NCI-H187 (cell line): ENCODE measurements at regions not wholly inside any gene's neighbourhood (a gene's known extent, or its start where the extent isn't known, plus 50 kb on each side); places are given as distances from the start of the nearest gene placed in this dataset.
A peak's percentile ranks its signal among the peaks of the same experiment; 100 is the strongest.

Experiments
- DNase-seq, 2 experiments: peaks; one replicate each; lab custom pipeline; 2025; lab: John Stamatoyannopoulos, UW

DNA sequence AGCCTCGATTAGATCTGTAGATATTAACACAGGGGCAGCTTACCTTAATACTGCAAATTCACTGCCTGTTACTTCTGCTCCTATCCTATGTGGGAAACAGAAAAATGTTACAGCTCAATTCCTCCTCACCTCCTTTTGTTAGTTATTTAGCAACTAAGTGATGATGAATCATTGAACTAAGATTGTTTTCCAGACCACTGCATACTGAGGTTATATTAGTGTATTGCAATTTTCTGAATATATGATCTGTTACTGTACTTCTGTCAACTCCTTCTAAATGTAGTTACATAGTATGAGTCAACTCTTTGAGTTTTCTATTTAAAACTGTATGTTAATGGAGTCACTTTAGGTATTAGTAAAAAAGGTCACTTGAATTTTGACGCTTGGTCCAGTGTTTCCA lies 331.5 kb upstream of the SLCO3A1 start:
- DNase-seq: no peak

DNA sequence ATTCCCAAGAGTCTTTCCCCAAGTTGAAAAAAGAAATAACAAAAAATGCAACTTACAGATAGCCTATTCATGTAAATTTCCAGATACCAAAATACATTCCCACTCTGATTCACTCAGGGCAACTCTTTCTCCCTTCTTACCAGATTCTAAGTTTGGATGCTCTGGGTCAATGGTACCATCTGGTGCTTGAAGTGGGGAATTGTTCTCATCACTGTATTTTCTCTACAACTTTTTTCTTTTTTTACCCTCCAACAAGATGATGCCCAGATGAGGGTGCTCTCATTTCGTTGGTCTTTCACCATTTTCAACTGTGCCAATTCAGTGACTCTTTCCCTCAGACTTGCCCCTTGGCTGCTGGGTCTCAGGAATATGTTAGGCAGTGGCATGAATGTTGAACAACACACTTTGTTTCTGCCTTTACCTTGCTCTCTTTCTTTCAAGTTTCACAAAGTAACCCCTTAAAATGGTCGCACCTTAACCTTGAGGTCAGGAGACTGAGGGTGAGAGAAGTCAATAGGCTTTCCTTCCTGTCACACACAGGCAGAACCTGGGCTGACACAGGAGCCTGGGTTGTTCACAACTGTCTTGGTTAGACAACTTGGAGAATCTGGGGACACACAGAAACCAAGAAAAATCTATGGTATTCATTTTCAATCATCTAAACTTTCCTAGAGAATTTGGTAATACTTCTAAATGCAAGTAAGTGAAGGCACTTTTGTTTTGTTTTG lies 330.7 kb upstream of the SLCO3A1 start:
- DNase-seq: no peak

DNA sequence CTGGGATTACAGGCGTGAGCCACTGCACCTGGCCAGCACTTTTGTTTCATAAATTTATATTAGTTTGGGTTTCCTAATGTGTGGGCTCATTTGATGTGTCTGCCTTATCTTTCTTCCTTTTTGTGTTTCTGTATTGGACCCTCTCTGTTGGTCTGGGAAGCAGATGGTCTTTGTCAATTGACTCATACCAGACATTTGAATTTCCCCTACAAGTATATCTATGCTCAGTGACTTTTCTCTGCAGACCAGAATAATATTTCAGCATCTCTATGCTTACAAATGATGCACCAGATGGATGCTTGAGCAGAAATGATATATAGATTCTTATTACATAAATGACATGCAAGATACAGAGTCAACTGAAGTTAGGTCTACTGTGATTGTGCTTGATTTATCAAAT lies 329.9 kb upstream of the SLCO3A1 start:
- DNase-seq: no peak

DNA sequence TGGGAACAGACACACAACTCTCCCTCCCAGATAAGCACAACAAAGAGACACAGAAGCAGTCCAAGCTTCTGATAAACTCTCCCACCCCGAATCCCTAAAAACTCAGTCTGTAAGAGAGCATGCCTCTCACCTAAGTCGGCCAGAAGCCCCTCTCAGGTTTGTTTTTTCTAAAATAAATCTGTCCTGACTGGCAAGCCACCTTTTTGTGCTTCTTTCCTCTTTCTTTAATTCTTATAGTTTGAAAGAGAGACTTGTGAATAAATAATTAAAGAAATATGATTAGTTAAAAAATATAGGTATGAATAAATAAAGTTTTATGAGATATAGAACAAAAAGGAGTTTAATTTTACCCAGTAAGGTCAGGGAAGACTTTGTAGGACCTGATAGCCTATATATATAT lies 329.0 kb upstream of the SLCO3A1 start:
- no peak for DNase-seq

DNA sequence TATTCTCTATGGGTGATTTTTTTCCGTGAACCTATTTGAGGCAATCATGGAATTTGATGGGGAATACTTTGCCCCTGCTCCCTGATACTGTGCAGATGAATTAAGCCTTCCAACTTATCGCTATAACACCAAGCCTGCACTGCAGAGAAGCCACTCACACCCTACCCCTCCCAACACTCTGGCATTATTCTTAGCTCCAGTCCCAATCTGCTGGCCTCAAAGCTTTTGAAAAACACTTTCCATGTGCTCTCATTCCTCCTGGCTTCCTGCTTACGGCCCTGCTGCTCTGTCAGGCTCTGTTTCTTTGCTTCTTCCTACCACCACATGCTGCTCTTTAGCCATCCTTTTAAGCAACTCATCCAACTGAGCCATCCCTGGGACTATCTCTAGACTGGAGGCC lies 327.8 kb upstream of the SLCO3A1 start:
- no peak for DNase-seq

DNA sequence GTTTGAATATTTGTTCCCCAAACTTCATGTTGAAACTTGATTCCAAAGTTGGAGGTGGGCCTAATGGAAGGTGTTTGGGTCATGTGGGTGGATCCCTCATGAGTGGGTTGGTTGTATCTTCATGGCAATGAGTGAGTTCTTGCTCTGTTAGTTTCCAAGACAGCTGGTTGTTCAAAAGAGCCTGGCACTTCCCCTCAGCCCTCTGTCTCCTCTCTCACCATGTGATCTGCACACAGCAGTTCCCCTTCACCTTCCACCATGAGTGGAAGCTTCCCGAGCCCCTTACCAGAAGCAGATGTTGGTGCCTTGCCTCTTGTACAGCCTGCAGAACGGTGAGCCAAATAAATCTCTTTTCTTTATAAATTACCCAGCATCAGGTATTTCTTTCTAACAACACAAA lies 327.1 kb upstream of the SLCO3A1 start:
- no peak for DNase-seq

DNA sequence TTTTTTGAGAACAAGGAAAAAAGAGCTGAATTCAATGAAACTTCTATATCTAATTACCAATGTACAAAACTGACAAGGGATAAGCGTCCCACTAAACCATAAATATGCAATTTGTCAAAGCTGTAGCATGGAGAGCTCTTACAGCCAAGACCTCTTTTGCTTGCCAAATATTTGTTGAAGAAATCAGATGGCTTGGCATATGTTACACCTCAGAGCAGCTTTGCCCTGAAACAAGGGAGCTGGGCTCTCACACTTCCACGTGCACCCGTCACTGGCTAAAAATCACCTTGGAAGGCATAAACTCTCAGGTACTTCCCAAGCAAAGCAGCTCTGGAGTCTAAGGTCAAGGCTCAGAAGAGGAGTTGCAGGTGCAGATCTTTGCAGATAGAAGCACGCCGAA lies 324.7 kb upstream of the SLCO3A1 start:
- DNase-seq: no peak

DNA sequence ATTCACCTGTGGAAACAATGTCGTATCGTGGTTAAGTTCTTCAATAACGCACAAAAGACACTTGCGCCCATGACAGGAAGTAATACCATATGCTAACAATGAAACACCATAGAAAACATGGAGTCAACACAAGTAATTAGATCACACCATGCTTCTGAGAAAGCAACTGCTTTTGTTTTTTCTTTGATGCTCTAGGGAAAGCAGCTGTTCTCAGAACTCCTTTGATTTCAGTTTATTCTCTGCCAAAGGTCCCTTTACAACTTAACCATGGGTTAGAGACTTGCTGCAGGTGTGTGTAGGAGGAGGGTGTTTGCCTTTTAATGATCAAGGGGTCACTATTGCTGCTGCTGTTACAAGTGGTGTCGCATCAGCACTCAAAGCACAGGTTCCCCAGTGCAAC lies 324.0 kb upstream of the SLCO3A1 start:
- no peak for DNase-seq

DNA sequence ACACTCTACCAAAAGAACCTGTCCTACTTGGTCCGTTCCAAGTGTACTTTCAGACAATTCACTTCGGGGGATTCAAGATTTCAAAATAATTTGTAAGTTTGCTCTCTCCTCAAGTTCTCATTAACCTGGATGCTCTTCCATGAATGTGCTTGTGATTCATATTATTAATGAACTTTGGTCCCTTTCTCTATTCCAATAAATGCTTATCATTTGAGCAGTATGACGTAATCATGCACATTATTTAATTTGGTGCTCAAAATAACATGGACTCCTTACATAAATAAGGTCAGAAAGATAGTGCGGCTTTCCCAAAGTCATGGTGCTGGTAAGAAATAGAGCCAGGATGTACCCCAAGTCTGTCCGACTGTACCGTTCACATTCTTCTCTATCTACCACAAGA lies 323.2 kb upstream of the SLCO3A1 start:
- no peak for DNase-seq

DNA sequence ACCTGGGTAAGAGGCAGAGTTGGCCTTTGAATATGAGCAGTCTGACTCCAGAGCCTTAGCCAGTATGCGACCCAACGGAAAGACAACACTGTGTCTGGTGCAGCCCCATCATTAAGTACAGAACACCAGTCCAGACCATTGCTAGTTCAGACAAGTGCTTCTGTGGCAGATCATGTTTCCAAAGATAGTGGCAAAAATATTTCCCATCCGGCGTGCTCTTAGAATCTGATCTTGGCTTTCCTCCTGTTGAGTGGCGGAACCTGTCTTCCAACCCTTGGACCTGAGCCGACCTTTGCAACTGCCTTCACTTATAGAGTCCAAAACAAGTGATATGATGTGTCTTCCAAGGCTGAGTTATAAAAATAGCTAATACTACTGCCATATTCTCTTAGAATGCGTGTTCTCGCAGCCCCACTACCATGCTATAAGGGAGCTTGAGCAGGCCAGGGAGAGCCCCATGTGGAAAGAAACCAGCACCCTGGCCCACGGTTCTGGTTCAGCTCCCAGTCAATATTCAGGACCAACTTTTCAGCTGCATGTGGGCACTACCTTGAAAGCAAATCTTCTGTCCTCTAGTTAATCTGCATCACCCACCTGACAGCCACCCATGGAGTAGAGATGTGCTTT lies 322.4 kb upstream of the SLCO3A1 start:
- DNase-seq: no peak

DNA sequence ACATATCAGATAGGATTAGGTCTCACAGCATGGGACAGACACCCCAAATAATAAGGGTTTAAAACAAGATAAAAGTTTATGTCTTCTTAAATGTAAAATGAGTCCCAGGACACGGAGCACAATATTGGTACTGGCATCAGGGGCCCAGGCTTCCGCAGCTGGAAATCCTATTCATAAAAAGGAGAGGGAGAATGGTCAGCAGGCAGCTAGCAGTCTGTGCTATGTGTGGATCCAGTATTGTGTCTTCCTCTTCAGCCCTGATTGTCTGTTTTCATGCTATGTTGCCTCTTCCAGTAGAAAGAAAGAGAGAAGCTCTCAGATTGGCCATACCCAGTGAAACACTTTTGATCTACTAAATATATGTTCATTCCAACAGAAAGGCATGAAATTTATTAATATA lies 319.3 kb upstream of the SLCO3A1 start:
- DNase-seq: no peak

DNA sequence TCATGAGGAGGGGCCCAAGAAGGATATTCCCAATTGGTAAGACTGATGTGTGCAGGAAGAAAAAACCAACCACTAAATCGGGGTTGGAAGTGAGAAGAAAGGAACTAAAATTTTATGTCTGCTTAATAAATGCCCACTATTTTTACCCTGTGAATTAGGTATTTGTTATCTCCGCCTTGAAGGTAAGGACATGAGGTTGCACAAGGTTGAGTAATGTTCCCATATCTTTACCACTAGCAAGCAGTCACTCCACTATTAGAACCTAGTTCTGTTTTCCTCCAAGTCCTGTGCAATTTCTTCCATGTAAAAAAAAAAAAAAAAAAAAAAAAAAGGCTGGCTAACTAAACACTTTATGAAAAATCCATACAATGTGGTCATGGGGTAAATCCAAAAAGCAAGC lies 318.5 kb upstream of the SLCO3A1 start:
- no peak for DNase-seq

DNA sequence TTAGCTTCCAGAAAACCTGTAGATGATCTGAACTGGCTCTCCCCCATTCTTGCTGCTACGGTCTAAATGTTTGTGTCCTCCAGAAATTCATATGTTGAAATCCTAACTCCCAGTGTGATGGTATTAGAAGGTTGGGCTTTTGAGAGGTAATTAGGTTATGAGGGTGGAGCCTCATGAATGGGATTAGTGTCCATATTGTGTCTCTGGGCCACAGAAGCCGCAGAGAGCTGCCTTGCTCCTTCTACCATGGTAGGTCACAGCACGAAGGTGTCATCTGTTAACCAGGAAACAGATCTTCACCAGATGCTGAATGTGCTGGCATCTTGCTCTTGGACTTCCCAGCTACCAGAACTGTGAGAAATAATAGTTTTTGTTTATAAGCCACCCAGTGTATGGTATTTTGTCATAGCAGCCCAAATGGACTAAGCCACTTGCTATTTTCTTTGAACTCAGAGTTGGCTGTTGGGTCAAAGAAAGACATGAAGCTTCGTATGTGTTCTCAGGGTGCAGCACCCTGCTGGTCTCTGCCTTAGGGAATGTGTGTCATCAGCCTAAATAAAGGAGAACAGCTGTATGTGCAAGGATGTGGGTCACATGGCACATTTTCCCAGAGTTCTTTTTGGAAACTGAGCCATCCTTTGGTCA lies 317.5 kb upstream of the SLCO3A1 start:
- no peak for DNase-seq

DNA sequence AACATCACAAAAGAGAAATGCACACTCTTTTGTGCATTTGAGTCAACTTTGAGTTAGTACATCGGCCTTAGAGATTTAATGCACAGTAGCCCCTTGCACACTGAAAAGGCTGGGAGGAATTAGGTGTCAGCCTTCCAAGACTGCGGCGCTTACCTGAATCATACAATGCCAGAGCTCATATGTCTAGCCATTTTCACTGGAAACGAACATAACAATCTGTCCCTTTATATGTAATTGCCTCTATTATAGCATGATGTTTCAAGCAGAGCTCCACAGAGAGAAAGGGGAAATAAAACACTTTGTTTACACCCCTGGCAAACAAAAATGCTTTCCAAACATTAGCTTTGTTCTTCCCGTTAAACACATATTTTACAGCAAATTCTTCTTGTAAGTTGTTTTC lies 315.7 kb upstream of the SLCO3A1 start:
- DNase-seq: no peak

DNA sequence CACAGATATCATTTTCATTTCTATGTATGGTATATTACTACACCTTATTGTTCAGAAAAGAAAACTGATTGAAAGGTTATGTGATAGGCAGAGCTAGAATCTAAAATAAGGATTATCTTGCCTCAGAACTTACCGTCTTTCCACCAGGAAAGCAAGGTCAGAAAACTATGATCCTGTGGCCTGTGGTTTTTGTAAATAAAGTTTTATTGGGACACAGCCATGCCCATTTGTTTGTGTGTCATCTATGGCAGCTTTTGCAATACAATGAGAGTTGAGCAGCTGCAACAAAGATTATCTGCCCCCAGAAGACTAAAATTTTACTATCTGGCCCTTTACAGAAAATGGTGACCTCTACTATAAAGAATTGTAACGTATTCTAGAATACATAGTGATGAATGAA lies 314.7 kb upstream of the SLCO3A1 start:
- no peak for DNase-seq

DNA sequence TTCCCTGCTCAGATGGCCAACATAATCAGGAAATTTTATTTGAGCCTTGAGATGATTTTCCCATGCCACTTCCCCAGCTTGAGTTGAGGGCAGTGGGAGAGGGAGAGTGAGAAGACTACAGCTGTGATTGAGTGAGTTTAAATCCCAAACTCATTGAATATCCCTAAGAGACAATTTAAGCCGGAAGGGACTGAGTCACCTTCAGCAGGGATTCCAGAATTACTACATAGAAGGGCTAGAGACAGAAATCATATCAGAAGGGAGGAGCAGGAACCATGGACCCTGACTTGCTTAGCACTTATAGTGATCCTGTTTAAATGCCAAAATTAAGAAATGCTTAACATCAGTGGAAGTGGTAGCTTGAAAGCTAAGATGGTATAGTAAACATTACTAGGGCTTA lies 312.2 kb upstream of the SLCO3A1 start:
- DNase-seq: peak in 1 of 2 experiments; percentile 16

DNA sequence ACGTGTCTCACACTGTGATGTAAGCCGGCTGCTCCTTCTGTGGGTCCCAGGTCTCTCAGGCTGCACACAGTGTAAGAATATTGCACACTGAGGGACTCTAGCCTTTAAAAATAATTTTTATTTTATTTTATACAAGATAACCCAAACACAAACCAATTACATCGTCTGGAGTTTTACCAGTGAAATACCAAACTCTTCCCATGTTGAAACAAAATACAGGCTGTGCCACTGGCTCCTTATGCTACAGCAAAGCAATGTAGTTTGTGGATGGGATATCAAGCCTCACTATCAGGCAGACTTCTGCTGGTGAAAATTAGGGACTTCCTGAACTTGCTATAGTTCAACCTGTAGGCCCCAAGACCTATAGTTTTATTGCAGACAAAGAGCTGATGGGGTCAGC lies 311.3 kb upstream of the SLCO3A1 start:
- no peak for DNase-seq

DNA sequence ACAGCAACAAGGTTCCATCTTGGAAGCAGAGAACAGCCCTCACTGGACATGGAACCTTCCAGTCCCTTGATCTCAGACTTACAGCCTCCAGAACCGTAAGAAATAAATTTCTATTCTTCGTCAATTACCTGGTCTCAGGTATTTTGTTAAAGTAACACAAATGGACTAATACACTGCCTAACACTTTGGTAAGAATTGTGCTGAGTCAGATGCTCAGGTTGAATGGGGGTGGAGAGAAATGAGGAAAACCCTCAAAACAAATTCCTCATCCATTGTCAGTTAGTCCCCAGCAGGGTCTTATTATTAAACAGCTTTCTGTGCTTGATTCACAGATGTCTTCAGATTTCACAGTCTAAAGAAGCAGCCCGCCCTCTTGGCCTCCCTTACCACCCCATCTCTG lies 306.2 kb upstream of the SLCO3A1 start:
- no peak for DNase-seq

DNA sequence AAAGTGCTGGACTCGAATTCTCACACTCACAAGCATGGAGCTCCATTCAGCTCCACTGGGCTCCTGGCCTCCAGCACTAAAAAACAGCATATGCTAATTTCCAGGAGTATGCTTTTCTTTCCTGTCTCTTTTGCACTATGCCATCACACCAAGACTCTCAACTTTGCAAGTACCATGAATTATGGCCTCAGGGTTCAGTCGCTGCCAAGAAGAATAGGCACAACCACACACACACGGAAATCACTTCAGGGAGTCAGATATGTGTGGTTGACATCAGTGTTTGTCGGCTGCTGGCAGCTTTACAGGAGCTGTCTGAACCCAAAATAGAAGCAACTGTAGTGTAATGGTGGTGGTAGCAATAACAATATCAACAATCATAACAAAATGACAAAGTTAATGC lies 305.0 kb upstream of the SLCO3A1 start:
- DNase-seq: peak; percentile 47 to 65

DNA sequence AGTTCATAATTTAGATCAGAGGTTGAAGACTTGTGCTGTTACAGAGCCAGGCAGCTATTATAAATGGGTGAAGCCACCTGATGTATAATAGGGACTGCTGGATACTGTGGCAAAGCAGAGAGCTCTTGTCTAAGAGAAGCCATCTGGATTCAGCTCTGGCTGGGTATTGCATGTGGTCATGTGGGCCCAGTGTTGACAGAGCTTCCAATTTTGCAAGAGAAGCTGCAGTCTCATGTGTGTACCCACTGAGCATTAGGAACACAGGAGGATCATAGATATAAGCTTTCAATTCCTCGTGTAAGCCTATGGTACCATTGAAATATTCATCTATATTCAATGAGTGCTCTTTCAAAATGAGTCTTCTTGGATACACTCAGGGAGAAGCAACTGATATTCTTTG lies 303.9 kb upstream of the SLCO3A1 start:
- DNase-seq: no peak

DNA sequence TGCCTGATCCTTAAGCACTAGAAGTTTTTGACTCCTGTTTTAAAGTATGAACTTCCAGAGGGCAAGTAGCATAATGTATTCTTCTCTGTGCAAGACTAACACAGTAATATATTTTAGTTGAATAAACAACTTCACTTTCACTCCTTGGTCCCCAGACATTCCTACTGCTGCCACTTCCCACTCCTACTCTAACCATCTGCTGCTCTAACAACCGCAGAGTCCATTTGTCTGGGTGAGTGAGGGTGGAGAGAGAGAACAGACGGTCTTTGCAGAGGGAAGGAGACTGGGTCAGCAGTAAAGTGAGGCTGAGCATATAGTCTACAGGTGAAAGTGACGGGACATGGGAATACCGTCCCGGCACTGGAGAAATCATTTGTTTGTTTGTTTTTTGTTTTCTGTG lies 301.0 kb upstream of the SLCO3A1 start:
- no peak for DNase-seq

DNA sequence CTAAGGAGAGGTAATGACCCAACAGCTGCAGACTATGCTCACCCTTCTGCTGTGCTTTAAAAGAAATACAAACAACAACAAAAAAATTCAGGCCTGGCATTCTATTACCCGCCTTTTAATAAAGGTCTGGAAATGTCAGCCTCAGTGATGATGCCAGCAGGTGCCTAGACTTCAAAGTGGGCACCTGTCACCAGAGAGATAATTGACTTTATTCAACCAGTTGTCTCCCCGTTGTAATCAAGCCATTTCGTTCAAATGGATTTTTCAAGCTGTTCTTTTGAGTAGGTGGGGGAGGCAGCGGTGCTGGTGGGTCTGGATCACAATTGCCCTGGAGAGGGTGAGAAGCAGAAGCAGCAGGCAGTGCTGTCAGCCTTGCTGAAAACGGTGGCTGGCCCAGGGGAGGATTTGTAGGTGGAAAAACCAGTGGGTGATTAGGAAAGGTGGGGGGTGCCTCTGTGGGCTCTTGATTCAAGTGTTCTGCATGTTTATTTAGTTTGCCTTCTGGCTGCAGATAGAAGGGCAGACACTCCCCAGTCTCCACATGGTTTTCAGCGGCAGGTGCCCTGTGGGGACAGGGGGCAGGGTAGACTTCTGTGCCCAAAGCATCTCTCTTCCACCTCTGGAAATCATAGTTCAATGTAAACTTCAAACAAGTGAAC lies 300.2 kb upstream of the SLCO3A1 start:
- DNase-seq: peak; percentile 48 to 64

DNA sequence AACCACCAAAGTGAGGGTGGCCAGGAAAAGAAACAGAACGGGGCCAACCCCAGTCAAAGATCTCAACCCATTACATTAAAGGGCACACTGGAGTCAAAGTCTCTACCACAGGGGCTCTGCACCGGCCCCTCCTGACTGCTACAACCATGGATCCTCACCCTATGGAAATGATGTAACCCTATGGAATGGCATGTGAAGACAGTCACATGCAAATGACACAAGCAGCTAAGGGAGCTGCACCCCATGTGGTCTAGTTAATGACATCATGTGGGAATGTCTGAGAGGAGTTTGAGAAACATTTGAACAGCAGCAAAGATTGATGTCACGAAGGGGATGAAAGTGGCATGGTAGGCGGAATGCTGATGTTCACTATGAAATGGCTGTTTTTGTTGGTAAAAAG lies 298.2 kb upstream of the SLCO3A1 start:
- no peak for DNase-seq
